ENCODE measurements at regions not wholly inside any gene's neighbourhood (a gene's known extent, or its start where the extent isn't known, plus 50 kb on each side); places are given as distances from the start of the nearest gene placed in this dataset.

- TF ChIP-seq EZH2 (IDR thresholded peaks at IDR 0.05; ENCODE audit: insufficient read depth, poor library complexity, severe bottlenecking) (no peak), EZH2phosphoT487 (IDR thresholded peaks at IDR 0.05; ENCODE audit: insufficient read depth, low read depth) (no peak)
Observed at GRCh38 chr4:71167083-71167482, 171.7 kb upstream of the SLC4A4 start.

All from GM23248 (cell line).